GM12878 (cell line): ENCODE measurements at regions not wholly inside any gene's neighbourhood (a gene's known extent, or its start where the extent isn't known, plus 50 kb on each side); places are given as distances from the start of the nearest gene placed in this dataset.

Experiments used
- ATAC-seq: fragments of 200-7000 bp; cut with Tn5 transposase; 3 replicates; pipeline ENCODE4 v1.9.1; 2020; ENCODE audit warnings: mild to moderate bottlenecking, moderate library complexity
- BruUV-seq: library from RNA; stranded (reverse); fragments of 400-500 nt; replicated peaks from 2 replicates; lab custom pipeline; 2021; lab: Mats Ljungman, UMichigan
- CTCF ChIA-PET: fragments of 300-600 bp; sonication (Branson Sonifier 250); formaldehyde crosslinking; extraction: SDS; loops from one replicate; lab custom pipeline; 2021; ENCODE audit warnings: inconsistent platforms; lab: Yijun Ruan, JAX
- POLR2A ChIA-PET: fragments of 350-600 bp; formaldehyde crosslinking; extraction: SDS; loops from one replicate; lab custom pipeline; 2021; ENCODE audit warnings: inconsistent platforms; lab: Charles Lee
- RAD21 ChIA-PET: fragments of 300-600 bp; sonication (Branson Sonifier 250); formaldehyde crosslinking; loops from one replicate; lab custom pipeline; 2023; ENCODE audit warnings: antibody characterized with exemption; ENCODE audit not compliant: unreplicated experiment; lab: Charles Lee
- SMC1A ChIA-PET: fragments of 300-600 bp; sonication (Branson Sonifier 250); formaldehyde crosslinking; loops from one replicate; lab custom pipeline; 2023; ENCODE audit not compliant: unreplicated experiment, uncharacterized antibody; lab: Charles Lee
- DNase-seq: peaks from one replicate; pipeline ENCODE4 v3.0.0-alpha.2; 2011; ENCODE audit warnings: low read depth, low spot score
- FAIRE-seq: peaks from 3 replicates; lab custom pipeline; 2011; peaks lifted over from hg19 to GRCh38; lab: Jason Lieb, UNC
- H2AFZ ChIP-seq: 2 replicates; pipeline ENCODE4 v1.6.0; 2011; ENCODE audit warnings: low read depth, low read length, control low read depth; ENCODE audit not compliant: control insufficient read depth
- H3K27ac ChIP-seq: 2 replicates; pipeline ENCODE4 v1.5.1; 2011; ENCODE audit warnings: control low read depth; ENCODE audit not compliant: control insufficient read depth, insufficient read depth
- H3K27me3 ChIP-seq, 2 experiments: replicated peaks in 1 of 2; 2 replicates each; pipeline versions ENCODE4 v1.6.0 to v1.6.1; 2011; ENCODE audit warnings: low read length in 1 of 2; ENCODE audit not compliant: control insufficient read depth in 2 of 2, insufficient read depth in 2 of 2
- H3K36me3 ChIP-seq, 2 experiments: 2 replicates each; pipeline ENCODE4 v1.5.1; 2011; ENCODE audit warnings: low read length in 1 of 2; ENCODE audit not compliant: control insufficient read depth in 2 of 2, insufficient read depth in 2 of 2
- H3K4me1 ChIP-seq: 2 replicates; pipeline ENCODE4 v1.6.1; 2011; ENCODE audit warnings: mild to moderate bottlenecking, low read length, moderate library complexity, mixed read lengths; ENCODE audit not compliant: control insufficient read depth, insufficient read depth
- H3K4me2 ChIP-seq: 2 replicates; pipeline ENCODE4 v1.6.0; 2011; ENCODE audit warnings: control low read depth; ENCODE audit not compliant: control insufficient read depth, insufficient read depth
- H3K4me3 ChIP-seq: fragments of 200-600 bp; sonication (generic); 2 replicates; pipeline ENCODE4 v1.5.1; 2016
- H3K79me2 ChIP-seq: 2 replicates; pipeline ENCODE4 v1.6.0; 2011; ENCODE audit warnings: low read length; ENCODE audit not compliant: control insufficient read depth, insufficient read depth
- H3K9ac ChIP-seq: 2 replicates; pipeline ENCODE4 v1.8.0; 2011; ENCODE audit warnings: low read length, control low read depth, mixed read lengths; ENCODE audit not compliant: control insufficient read depth, insufficient read depth
- H3K9me3 ChIP-seq: replicated peaks from 3 replicates; pipeline ENCODE4 v1.5.1; 2011; ENCODE audit warnings: mild to moderate bottlenecking, low read length; ENCODE audit not compliant: control insufficient read depth, insufficient read depth
- H4K20me1 ChIP-seq: 2 replicates; pipeline ENCODE4 v1.6.0; 2011; ENCODE audit not compliant: control insufficient read depth, insufficient read depth
- ASH2L ChIP-seq: fragments of 300-600, 200-600 bp; sonication (generic); IDR thresholded peaks from 2 replicates; pipeline ENCODE4 v1.6.1; 2017; ENCODE audit warnings: low read depth, mild to moderate bottlenecking, borderline replicate concordance
- ATF2 ChIP-seq: IDR thresholded peaks from 2 replicates; pipeline ENCODE4 v1.6.1; 2012; ENCODE audit warnings: low read length, inconsistent platforms
- BCLAF1 ChIP-seq: fragments of 450-650 bp; IDR thresholded peaks from 2 replicates; pipeline ENCODE4 v1.6.1; 2017; ENCODE audit warnings: antibody characterized with exemption, mild to moderate bottlenecking, moderate library complexity
- CBX3 ChIP-seq: fragments of 200-600 bp; sonication (generic); IDR thresholded peaks from 2 replicates; pipeline ENCODE4 v1.6.1; 2016; ENCODE audit warnings: low read depth, borderline replicate concordance
- EED ChIP-seq: sonication (generic); IDR thresholded peaks from 2 replicates; pipeline ENCODE4 v1.6.1; 2016; ENCODE audit warnings: antibody characterized with exemption, low read depth
- EGR1 ChIP-seq, 2 experiments: IDR thresholded peaks; 1 replicate in 1 of 2; 2 replicates in 1 of 2; pipeline ENCODE4 v1.6.1; 2011 to 2012; ENCODE audit warnings: low read depth in 2 of 2, low read length in 2 of 2, borderline replicate concordance in 1 of 2, mild to moderate bottlenecking in 1 of 2, moderate library complexity in 1 of 2
- KDM1A ChIP-seq: fragments of 200-600 bp; sonication (generic); IDR thresholded peaks from 2 replicates; pipeline ENCODE4 v1.6.1; 2016; ENCODE audit warnings: borderline replicate concordance
- MEF2B ChIP-seq: fragments of 450-650 bp; IDR thresholded peaks from 2 replicates; pipeline ENCODE4 v1.6.1; 2018; ENCODE audit warnings: mild to moderate bottlenecking, moderate library complexity; ENCODE audit not compliant: partially characterized antibody, poor library complexity, severe bottlenecking
- MLLT1 ChIP-seq: fragments of 450-650 bp; IDR thresholded peaks from 2 replicates; pipeline ENCODE4 v1.6.1; 2016; ENCODE audit warnings: mild to moderate bottlenecking
- MYC ChIP-seq: IDR thresholded peaks from 2 replicates; pipeline ENCODE4 v1.6.1; 2011; ENCODE audit warnings: mild to moderate bottlenecking, low read length, moderate library complexity, inconsistent platforms; ENCODE audit not compliant: insufficient read depth, insufficient replicate concordance, insufficient read length, severe bottlenecking
- NFYB ChIP-seq: IDR thresholded peaks from 2 replicates; pipeline ENCODE4 v1.6.1; 2011; ENCODE audit warnings: low read depth, mild to moderate bottlenecking, low read length, improper control_type of control experiment, moderate library complexity; ENCODE audit not compliant: insufficient read depth
- NR2C1 ChIP-seq: fragments of 450-650 bp; IDR thresholded peaks from 2 replicates; pipeline ENCODE4 v1.6.1; 2017; ENCODE audit warnings: antibody characterized with exemption, mild to moderate bottlenecking, moderate library complexity
- RELA ChIP-seq: fragments of 450-650 bp; IDR thresholded peaks from 2 replicates; pipeline ENCODE4 v1.8.0; 2014; ENCODE audit warnings: borderline replicate concordance; ENCODE audit not compliant: partially characterized antibody
- SUZ12 ChIP-seq: fragments of 200-600 bp; sonication (generic); IDR thresholded peaks from one replicate; pipeline ENCODE4 v1.6.1; 2018; ENCODE audit warnings: antibody characterized with exemption, mild to moderate bottlenecking; ENCODE audit not compliant: unreplicated experiment
- TCF12 ChIP-seq: IDR thresholded peaks from 2 replicates; pipeline ENCODE4 v1.6.1; 2011; ENCODE audit warnings: low read depth, mild to moderate bottlenecking, low read length
- TCF3 ChIP-seq: IDR thresholded peaks from 2 replicates; pipeline ENCODE4 v1.6.1; 2012; ENCODE audit warnings: low read depth, mild to moderate bottlenecking, low read length, borderline replicate concordance; ENCODE audit not compliant: insufficient read depth
- TCF7 ChIP-seq: IDR thresholded peaks from 2 replicates; pipeline ENCODE4 v1.6.1; 2014; ENCODE audit warnings: antibody characterized with exemption, borderline replicate concordance
- YBX1 ChIP-seq: fragments of 450-650 bp; IDR thresholded peaks from 2 replicates; pipeline ENCODE4 v1.6.1; 2016; ENCODE audit warnings: antibody characterized with exemption
- ZNF384 ChIP-seq: IDR thresholded peaks from 2 replicates; pipeline ENCODE4 v1.6.1; 2012; ENCODE audit warnings: low read depth, mild to moderate bottlenecking, low read length, improper control_type of control experiment, borderline replicate concordance
- ZZZ3 ChIP-seq: IDR thresholded peaks from 2 replicates; pipeline ENCODE4 v1.6.1; 2011; ENCODE audit warnings: low read depth; ENCODE audit not compliant: control insufficient read depth, insufficient read length
- WGBS: methylation state at CpG from one replicate; pipeline ENCODE4 v1.1.6; 2016; ENCODE audit warnings: low lambda C conversion rate; ENCODE audit not compliant: insufficient replicate concordance, insufficient coverage; ENCODE audit errors: missing lambda C conversion rate; 5-methylcytosine and 5-hydroxymethylcytosine counted together
- in situ Hi-C: fragments of 300-500 bp; cut with MboI; formaldehyde crosslinking; loops from 9 replicates; pipeline ENCODE4 v1.14.3; 2018; ENCODE audit warnings: mixed read lengths
- intact Hi-C: fragments of 100-400 bp; cut with micrococcal nuclease; formaldehyde crosslinking; loops from one replicate; pipeline ENCODE4 v1.14.2; 2022; ENCODE audit not compliant: unreplicated experiment

- TF ChIP-seq MYC (no peak), SUZ12 (no peak), NFYB (no peak), NR2C1 (no peak), TCF3 (no peak), TCF12 (no peak), MLLT1 (no peak), ZNF384 (no peak), ATF2 (no peak), KDM1A (no peak), RELA (no peak)
Measured at GRCh38 chr6:40928763-40929162, 110.3 kb downstream of the UNC5CL start (continued).

GRCh38 chr6:40928307-40928706 is 110.7 kb downstream of the UNC5CL start:
- Histone ChIP-seq H3K4me3 (no peak overlapping the region), H3K36me3 (no peaks in the 10 kb centered on the region), H3K4me1 (no peaks in the 10 kb centered on the region), H3K9me3 (no peaks in the 10 kb centered on the region), H3K27ac (no peak overlapping the region), H3K9ac (no peak overlapping the region), H3K4me2 (no peak overlapping the region), H2AFZ (no peak overlapping the region), H3K79me2 (no peaks in the 10 kb centered on the region), H4K20me1 (no peaks in the 10 kb centered on the region), H3K27me3 (peaks cover 0 to 2% of the 10 kb centered on the region in 2 experiments; a peak in 3 of 4 replicates)
- WGBS, result 0% methylated on average over 1 of the region's 1 CpG
- intact Hi-C loops, result no loop called here
- in situ Hi-C loops, result no loop called here
- ChIA-PET POLR2A (no interaction called here), CTCF (interaction anchor here (1.6 kb wide), 1 partner anchor 16 kb away, joined by 5 read pairs; no protein-coding TSS in a partner anchor), SMC1A (interaction anchor here (1.1 to 1.4 kb wide), 2 partner anchors 20 to 326 kb away, joined by 3 read pairs; no protein-coding TSS in a partner anchor), RAD21 (no interaction called here)
- BruUV-seq, result no TSS peak
- FAIRE-seq (no peak), DNase-seq (no peak), ATAC-seq (no peak)
- TF ChIP-seq ZZZ3, result no peak
- no peak for TF ChIP-seq TCF3
- no peak for TF ChIP-seq EGR1 (IDR thresholded peaks at IDR 0.05; ENCODE audit: borderline replicate concordance in 1 of 2, low read depth in 2 of 2, low read length in 2 of 2)
- no peak for TF ChIP-seq CBX3
- TF ChIP-seq ASH2L, result no peak
- no peak for TF ChIP-seq TCF7
- TF ChIP-seq MEF2B, result no peak
- TF ChIP-seq YBX1, result no peak
- TF ChIP-seq BCLAF1, result no peak
- no peak for TF ChIP-seq EED
